ENCODE measurements at regions not wholly inside any gene's neighbourhood (a gene's known extent, or its start where the extent isn't known, plus 50 kb on each side); places are given as distances from the start of the nearest gene placed in this dataset.

DNA sequence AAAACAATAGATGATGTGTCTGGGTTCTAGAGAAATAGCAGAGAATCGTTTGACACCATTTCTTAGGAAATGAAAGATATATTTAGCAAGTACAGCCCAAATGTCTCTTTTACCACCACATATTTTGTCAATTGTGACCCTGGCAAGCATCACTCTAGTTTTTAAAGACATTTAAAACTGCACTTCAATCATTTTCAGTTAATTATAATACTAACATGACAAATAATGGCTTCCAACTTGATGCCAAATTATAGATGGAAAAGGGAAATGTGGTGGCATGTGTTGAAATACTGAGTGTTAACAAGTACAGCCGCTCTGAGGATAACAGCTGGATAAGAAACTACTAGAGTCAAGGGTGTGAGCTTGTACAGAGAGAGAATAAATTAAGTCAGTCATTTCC, 648.9 kb downstream of the FRK start:
- TF ChIP-seq CTCF (conservative IDR thresholded peaks at IDR 0.05; ENCODE audit: low read depth in 2 of 2) (no peak), EZH2phosphoT487 (IDR thresholded peaks at IDR 0.05; ENCODE audit: unreplicated experiment) (no peak), ETS1 (IDR thresholded peaks at IDR 0.05) (no peak), ZNF462 (CRISPR knock-in tag; IDR thresholded peaks at IDR 0.05) (no peak), REST (IDR thresholded peaks at IDR 0.05; ENCODE audit: unreplicated experiment) (no peak), POLR2AphosphoS5 (IDR thresholded peaks at IDR 0.05; ENCODE audit: low read depth) (no peak)

Data from GM23338 (cell line).